ENCODE measurements at regions not wholly inside any gene's neighbourhood (a gene's known extent, or its start where the extent isn't known, plus 50 kb on each side); places are given as distances from the start of the nearest gene placed in this dataset.

DNA sequence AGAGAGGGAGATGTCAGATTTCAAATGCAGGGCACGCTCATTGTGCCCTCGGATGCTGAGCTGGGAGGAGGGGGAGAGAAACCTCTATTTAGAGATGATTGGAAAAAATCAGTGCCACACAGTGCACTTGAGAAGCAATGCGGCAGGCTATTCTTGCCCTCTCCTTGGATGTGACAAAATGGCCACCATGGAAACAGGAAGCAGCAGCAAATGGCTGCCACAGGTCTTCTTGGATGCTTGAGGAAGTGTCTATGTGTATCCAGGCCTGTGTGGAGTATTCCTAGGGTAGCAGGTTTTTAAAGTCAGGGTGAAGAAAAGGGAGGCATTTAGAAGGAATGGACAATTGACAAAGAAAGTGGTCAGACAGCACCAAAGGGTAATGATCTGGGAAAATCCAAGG is 340.1 kb upstream of the ZFHX3 start:
- Histone ChIP-seq H3K27ac (no peak overlapping the region), H3K27me3 (no peaks in the 10 kb centered on the region), H3K4me3 (no peak overlapping the region), H3K36me3 (no peaks in the 10 kb centered on the region), H3K4me1 (no peaks in the 10 kb centered on the region), H3K9me3 (no peaks in the 10 kb centered on the region)
- intact Hi-C loops (cut with DNase I; ENCODE audit: low total_unique reads), result no loop called here
- no peak for TF ChIP-seq EP300 (IDR thresholded peaks at IDR 0.05; ENCODE audit: low read depth)
- TF ChIP-seq POLR2AphosphoS5 (IDR thresholded peaks at IDR 0.05), result no peak
- no peak for TF ChIP-seq POLR2A (IDR thresholded peaks at IDR 0.05)
- no peak for TF ChIP-seq CTCF (IDR thresholded peaks at IDR 0.05)
- WGBS, 2 donors (ENCODE audit: low coverage in 1 of 2), result 94 to 96% methylated on average over 3 of the region's 3 CpGs
- in situ Hi-C loops (cut with MboI; ENCODE audit: low pct_ligation_motif_present in 1 of 4, low pct_unique_long_range_greater_than_20kb in 1 of 4, low sequenced_read_pairs in 3 of 4), result no loop called here
- no peak for DNase-seq

DNA sequence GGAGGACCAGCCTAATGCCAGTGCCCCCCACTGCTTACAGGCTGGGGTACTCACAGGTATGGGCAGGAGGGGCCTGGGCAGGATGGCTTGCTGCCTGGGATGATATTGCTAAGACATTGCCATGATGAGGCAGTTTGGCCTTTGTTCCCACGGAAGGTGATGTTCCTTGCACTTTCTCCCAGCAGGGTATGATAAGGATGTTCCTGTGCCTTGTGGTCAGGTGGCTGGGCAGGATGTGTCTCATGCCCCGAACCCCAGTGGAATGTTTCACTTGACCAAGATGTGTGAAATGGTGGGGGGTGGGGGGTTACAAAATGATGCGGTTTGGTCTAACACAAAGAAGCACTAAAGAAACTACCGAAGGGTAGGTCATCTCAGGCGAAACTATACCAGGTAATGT is 337.8 kb upstream of the ZFHX3 start:
- DNase-seq, result no peak
- intact Hi-C loops (cut with DNase I; ENCODE audit: low total_unique reads), result no loop called here

DNA sequence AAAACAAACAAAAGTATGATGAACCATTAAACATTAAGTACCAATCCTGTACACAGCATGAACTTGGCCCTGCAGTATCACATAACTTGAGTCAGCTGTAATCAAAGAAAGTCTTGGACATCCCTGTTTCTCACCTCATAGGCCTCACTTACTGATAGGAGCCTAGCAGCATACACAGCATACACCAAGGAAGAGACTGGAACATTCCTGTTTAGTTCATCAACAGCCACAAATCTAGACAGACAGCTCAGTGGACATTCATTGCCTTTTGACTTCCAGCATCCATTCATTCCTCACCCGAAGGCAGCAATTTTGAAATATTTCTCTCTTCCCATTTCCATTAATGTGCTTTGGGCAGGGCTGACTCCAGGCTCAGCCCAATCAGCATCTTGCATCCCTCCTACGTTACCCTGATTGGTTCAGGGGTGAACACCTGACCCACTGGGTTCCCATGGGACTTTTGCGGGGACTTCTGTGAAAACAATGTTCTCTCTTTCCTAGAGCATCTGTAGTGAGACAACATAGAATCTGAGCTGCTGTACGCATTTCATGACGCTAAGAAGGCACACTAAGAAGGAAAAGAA is 336.7 kb upstream of the ZFHX3 start:
- H3K27ac ChIP-seq, result no peak overlapping the region
- no peak for DNase-seq
- no peaks in the 10 kb centered on the region for H3K36me3 ChIP-seq
- intact Hi-C loops (cut with DNase I; ENCODE audit: low total_unique reads) (no loop called here), in situ Hi-C loops (cut with MboI; ENCODE audit: low pct_ligation_motif_present in 1 of 4, low pct_unique_long_range_greater_than_20kb in 1 of 4, low sequenced_read_pairs in 3 of 4) (no loop called here)
- TF ChIP-seq POLR2A (IDR thresholded peaks at IDR 0.05) (no peak), CTCF (IDR thresholded peaks at IDR 0.05) (no peak)
- no peaks in the 10 kb centered on the region for H3K4me1 ChIP-seq
- no peak overlapping the region for H3K4me3 ChIP-seq
- no peaks in the 10 kb centered on the region for H3K9me3 ChIP-seq
- no peaks in the 10 kb centered on the region for H3K27me3 ChIP-seq
- 83 to 90% methylated on average over 2 to 5 of the region's 5 CpGs for WGBS, 2 donors (ENCODE audit: low coverage in 1 of 2)

More for the DNA sequence above, 337.8 kb upstream of the ZFHX3 start:
- no peaks in the 10 kb centered on the region for H3K9me3 ChIP-seq
- 83 to 88% methylated on average over 2 to 5 of the region's 5 CpGs for WGBS, 2 donors (ENCODE audit: low coverage in 1 of 2)
- H3K27ac ChIP-seq, result no peak overlapping the region
- no peaks in the 10 kb centered on the region for H3K36me3 ChIP-seq
- H3K4me1 ChIP-seq, result no peaks in the 10 kb centered on the region
- H3K27me3 ChIP-seq, result no peaks in the 10 kb centered on the region
- TF ChIP-seq EP300 (IDR thresholded peaks at IDR 0.05; ENCODE audit: low read depth) (no peak), POLR2AphosphoS5 (IDR thresholded peaks at IDR 0.05) (no peak), POLR2A (IDR thresholded peaks at IDR 0.05) (no peak)
- no peak overlapping the region for H3K4me3 ChIP-seq
- in situ Hi-C loops (cut with MboI; ENCODE audit: low pct_ligation_motif_present in 1 of 4, low pct_unique_long_range_greater_than_20kb in 1 of 4, low sequenced_read_pairs in 3 of 4), result no loop called here

DNA sequence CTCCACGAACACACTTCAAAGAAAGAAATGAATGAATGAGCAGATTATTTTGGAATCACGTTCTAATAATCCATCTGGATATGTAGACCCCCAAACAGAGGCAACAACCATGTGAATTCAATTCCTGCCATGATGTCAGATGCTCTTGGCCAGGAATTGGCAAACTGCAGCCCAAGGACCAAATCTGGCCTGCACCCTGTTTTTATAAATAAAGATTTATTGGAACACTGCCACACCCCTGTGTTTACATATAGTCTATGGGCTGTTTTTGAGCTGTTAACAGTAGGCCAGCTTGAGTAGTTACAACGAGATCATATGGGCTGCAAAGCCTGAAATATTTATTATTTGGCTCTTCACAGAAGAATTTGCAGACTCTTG is 336.0 kb upstream of the ZFHX3 start:
- Histone ChIP-seq H3K4me1 (no peaks in the 10 kb centered on the region), H3K27ac (no peak overlapping the region), H3K4me3 (no peak overlapping the region), H3K36me3 (no peaks in the 10 kb centered on the region), H3K9me3 (no peaks in the 10 kb centered on the region), H3K27me3 (no peaks in the 10 kb centered on the region)
- in situ Hi-C loops (cut with MboI; ENCODE audit: low pct_ligation_motif_present in 1 of 4, low pct_unique_long_range_greater_than_20kb in 1 of 4, low sequenced_read_pairs in 3 of 4), result no loop called here
- no peak for DNase-seq
- intact Hi-C loops (cut with DNase I; ENCODE audit: low total_unique reads), result no loop called here
- 49 to 64% methylated on average over 3 of the region's 3 CpGs for WGBS, 2 donors (ENCODE audit: low coverage in 1 of 2)
- TF ChIP-seq POLR2AphosphoS5 (IDR thresholded peaks at IDR 0.05), result no peak
- no peak for TF ChIP-seq POLR2A (IDR thresholded peaks at IDR 0.05)
- no peak for TF ChIP-seq CTCF (IDR thresholded peaks at IDR 0.05)
- no peak for TF ChIP-seq EP300 (IDR thresholded peaks at IDR 0.05; ENCODE audit: low read depth)
